ENCODE measurements at regions not wholly inside any gene's neighbourhood (a gene's known extent, or its start where the extent isn't known, plus 50 kb on each side); places are given as distances from the start of the nearest gene placed in this dataset.

DNA sequence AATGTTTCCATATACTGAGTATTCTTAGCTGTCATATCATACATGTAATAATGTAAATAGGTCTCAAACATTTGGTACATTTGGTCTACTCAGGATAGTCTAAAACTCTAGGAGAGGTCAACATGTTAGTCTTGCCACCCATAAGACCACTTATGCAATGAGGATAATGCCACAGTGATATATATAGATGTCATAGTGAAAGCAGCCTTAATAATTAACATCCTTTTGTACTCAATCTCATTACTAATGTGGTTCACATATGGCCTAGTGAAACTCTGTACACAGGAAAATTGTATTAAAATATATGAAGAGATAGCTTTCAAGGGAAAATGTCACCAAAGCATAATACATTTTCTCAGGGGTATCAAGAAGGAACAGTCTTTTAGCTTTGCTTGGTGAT is 577.9 kb downstream of the TFAP2B start:
- no peaks in the 10 kb centered on the region for H3K4me1 ChIP-seq
- H3K36me3 ChIP-seq, result no peaks in the 10 kb centered on the region
- DNase-seq, result no peak
- TF ChIP-seq, protein P1, sequence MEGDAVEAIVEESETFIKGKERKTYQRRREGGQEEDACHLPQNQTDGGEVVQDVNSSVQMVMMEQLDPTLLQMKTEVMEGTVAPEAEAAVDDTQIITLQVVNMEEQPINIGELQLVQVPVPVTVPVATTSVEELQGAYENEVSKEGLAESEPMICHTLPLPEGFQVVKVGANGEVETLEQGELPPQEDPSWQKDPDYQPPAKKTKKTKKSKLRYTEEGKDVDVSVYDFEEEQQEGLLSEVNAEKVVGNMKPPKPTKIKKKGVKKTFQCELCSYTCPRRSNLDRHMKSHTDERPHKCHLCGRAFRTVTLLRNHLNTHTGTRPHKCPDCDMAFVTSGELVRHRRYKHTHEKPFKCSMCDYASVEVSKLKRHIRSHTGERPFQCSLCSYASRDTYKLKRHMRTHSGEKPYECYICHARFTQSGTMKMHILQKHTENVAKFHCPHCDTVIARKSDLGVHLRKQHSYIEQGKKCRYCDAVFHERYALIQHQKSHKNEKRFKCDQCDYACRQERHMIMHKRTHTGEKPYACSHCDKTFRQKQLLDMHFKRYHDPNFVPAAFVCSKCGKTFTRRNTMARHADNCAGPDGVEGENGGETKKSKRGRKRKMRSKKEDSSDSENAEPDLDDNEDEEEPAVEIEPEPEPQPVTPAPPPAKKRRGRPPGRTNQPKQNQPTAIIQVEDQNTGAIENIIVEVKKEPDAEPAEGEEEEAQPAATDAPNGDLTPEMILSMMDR (IDR thresholded peaks at IDR 0.05), result no peak
- TF ChIP-seq POLR2A (IDR thresholded peaks at IDR 0.05), result no peak
- intact Hi-C loops (cut with DNase I), result no loop called here
- no peak overlapping the region for H3K27ac ChIP-seq
- no peaks in the 10 kb centered on the region for H3K27me3 ChIP-seq
- no peak overlapping the region for H3K4me3 ChIP-seq
- H3K9me3 ChIP-seq, result no peaks in the 10 kb centered on the region

DNA sequence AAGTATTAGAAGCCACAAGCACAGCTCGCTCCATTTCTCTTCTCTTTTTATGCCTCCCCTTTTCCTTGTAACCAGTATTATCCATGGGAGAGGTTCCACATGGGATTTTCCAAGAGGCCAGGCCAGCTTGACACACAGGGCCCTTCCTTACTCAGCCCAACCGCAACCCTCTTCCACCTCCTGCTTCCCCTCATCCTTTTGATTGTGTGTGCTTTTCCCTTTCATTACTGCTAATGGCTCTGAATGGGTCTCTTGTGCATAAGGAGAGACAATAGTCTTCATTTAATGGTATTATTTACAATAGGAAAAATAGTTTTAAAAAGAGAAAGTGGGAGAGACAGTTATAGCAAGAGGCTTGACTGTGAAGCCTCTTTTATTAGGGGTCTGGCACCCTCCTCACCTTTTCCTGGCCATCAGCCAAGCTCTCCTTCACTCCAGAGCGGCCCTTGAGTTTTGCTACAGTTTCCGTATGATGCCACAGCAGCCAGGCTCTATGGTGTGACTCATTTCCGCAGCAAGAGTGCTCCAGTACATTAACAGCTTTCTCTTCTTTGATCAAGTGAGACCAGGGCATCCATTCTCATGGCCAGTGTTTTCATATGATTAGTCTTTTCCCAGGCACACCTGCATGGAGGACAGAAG is 579.5 kb downstream of the TFAP2B start:
- Histone ChIP-seq H3K4me3 (no peak overlapping the region), H3K36me3 (no peaks in the 10 kb centered on the region), H3K9me3 (no peaks in the 10 kb centered on the region), H3K4me1 (no peaks in the 10 kb centered on the region), H3K27me3 (no peaks in the 10 kb centered on the region), H3K27ac (no peak overlapping the region)
- no peak for DNase-seq
- TF ChIP-seq, protein P1 (IDR thresholded peaks at IDR 0.05), result no peak
- no peak for TF ChIP-seq POLR2A (IDR thresholded peaks at IDR 0.05)
- WGBS, 2 donors, result 59 to 77% methylated on average over 4 to 5 of the region's 5 CpGs
- intact Hi-C loops (cut with DNase I), result no loop called here

DNA sequence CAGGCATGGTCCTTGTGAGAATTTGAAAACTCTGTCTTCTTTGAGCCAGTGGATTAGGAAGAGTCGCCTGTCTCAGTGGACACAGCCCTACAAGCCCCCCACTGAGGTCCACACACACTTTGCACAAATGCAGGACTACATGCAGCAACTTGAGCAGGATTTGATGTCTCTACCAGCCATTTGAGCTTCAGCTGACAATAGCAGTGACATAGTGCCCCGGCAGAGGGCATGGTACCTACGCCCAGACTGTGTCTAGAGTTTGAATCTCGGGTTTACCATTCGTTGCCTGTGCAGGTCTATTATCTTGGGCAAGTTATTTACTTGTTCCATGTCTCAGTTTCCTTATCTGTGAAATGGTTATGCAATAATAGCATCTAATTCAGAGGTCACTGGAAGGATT is 580.1 kb downstream of the TFAP2B start:
- Histone ChIP-seq H3K4me1 (no peaks in the 10 kb centered on the region), H3K27ac (no peak overlapping the region), H3K4me3 (no peak overlapping the region), H3K9me3 (no peaks in the 10 kb centered on the region), H3K27me3 (no peaks in the 10 kb centered on the region), H3K36me3 (no peaks in the 10 kb centered on the region)
- intact Hi-C loops (cut with DNase I), result no loop called here
- TF ChIP-seq, protein P1 (IDR thresholded peaks at IDR 0.05), result no peak
- no peak for TF ChIP-seq POLR2A (IDR thresholded peaks at IDR 0.05)
- WGBS, 2 donors, result 67 to 78% methylated on average over 5 of the region's 5 CpGs
- no peak for DNase-seq

DNA sequence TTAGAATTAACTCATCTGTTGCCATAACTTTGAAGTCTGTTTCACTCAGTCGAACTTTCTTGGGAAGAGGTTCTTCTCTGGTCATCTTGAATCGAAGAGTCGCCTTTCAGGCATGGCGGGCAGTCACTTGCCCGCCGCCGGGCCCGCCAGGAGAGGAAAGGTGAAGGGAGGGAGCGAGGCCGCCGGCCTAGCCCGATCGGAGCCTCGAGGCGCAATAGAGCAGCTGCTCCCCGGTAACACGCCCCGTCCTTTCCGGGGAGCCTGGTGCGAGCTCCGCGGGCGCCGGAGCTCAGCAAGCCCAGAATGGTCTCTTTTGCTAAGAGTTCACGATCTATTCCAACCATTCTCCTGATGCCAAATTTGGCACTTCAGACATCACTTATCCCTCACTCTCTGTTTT is 591.8 kb downstream of the TFAP2B start:
- no peak for TF ChIP-seq POLR2A (IDR thresholded peaks at IDR 0.05)
- TF ChIP-seq, protein P1 (IDR thresholded peaks at IDR 0.05), result no peak
- WGBS, 2 donors, result 86 to 94% methylated on average over 13 to 20 of the region's 25 CpGs
- no peak for DNase-seq
- Histone ChIP-seq H3K9me3 (no peaks in the 10 kb centered on the region), H3K4me1 (no peaks in the 10 kb centered on the region), H3K4me3 (no peak overlapping the region), H3K36me3 (no peaks in the 10 kb centered on the region), H3K27me3 (no peaks in the 10 kb centered on the region), H3K27ac (no peak overlapping the region)
- intact Hi-C loops (cut with DNase I), result no loop called here

DNA sequence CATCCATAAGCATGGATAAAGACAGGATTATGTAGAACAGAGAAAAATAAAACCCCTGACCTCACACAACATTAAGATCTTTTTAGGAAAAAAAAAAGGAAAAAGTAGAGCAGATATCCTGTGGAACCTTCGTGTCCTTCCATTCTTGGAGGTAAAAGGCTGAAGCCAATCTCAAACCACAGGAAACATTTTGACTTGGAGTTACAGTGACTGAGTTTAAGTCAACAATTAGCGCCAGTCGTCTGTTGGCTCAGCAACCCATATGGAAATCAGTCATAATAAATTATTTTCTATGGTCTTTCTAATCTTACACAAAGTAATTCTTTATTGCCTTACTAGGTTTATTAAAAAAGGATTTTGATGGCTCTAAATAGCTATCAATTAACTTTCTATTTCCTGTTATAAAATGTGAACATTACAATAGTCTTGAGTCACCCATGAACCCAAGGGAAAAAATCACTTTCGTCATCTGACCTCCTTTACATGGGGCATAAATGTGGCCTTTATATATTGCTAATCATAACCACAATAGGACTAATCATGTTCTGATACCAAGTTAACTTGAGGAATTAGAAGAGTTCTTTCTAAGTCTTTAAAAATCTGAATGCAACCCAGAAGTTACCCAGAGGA is 592.9 kb downstream of the TFAP2B start:
- no peak overlapping the region for H3K27ac ChIP-seq
- no peaks in the 10 kb centered on the region for H3K36me3 ChIP-seq
- H3K4me1 ChIP-seq, result no peaks in the 10 kb centered on the region
- no peak for DNase-seq
- TF ChIP-seq, protein P1 (IDR thresholded peaks at IDR 0.05), result no peak
- TF ChIP-seq POLR2A (IDR thresholded peaks at IDR 0.05), result no peak
- 70 to 73% methylated on average over 4 of the region's 4 CpGs for WGBS, 2 donors
- H3K27me3 ChIP-seq, result no peaks in the 10 kb centered on the region
- intact Hi-C loops (cut with DNase I), result no loop called here
- no peak overlapping the region for H3K4me3 ChIP-seq
- H3K9me3 ChIP-seq, result no peaks in the 10 kb centered on the region

Measured in esophagus squamous epithelium (tissue), 5 donors.